SHP77 (cell line): ENCODE measurements at regions not wholly inside any gene's neighbourhood (a gene's known extent, or its start where the extent isn't known, plus 50 kb on each side); places are given as distances from the start of the nearest gene placed in this dataset.
"Not testable (repeated sequence)": the region's sequence is repeated elsewhere in the genome, so short reads cannot be mapped to it uniquely, and the experiment has no call there.

Experiments
- DNase-seq, 2 experiments: peaks; one replicate each; lab custom pipeline; 2025; lab: John Stamatoyannopoulos, UW

GRCh38 chr11:133639408-133639807 lies 107.1 kb upstream of the OPCML start:
- no peak for DNase-seq

- no peak for DNase-seq
Measured at GRCh38 chr11:133638921-133639320, 106.6 kb upstream of the OPCML start.

GRCh38 chr11:133636711-133637355 lies 104.5 kb upstream of the OPCML start:
- DNase-seq: no peak

GRCh38 chr11:133635244-133635739 lies 103.0 kb upstream of the OPCML start:
- no peak for DNase-seq

DNA sequence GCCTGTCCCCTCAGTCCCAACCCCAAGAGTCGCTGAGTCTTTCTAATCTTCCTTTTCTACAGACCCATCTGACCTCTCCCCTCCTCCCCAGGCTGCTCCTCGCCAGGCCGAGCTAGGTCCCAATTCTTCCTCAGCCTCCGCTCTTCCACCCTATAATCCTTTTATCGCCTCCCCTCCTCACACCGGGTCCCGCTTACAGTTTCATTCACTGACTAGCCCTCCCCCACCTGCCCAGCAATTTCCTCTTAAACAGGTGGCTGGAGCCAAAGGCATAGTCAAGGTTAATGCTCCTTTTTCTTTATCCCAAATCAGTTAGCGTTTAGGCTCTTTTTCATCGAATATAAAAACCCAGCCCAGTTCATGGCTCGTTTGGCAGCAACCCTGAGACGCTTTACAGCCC lies 96.1 kb upstream of the OPCML start:
- not testable (repeated sequence) for DNase-seq

- DNase-seq: no peak
Measured at GRCh38 chr11:133621611-133622010, 89.3 kb upstream of the OPCML start.

GRCh38 chr11:133619973-133620372 lies 87.7 kb upstream of the OPCML start:
- DNase-seq: no peak

DNA sequence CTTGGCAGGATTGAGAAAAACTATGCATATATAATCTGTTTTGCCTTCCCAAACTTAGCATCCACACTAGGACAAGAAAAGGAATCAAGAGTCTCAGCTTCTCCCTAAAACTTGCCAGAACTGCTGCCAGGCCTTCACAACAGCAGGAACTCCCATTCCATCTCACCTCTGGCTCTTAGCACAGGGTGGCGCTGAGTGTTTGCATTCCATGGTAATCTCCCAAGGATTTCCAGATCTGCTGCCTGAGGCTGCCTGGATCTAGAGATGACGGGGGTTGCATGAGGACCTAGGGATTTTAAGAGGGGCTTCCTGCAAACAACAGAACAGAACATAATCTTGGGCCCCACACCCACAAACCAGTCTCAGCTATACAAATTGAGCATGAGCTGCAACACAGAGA lies 87.1 kb upstream of the OPCML start:
- DNase-seq: no peak

GRCh38 chr11:133618544-133618943 lies 86.2 kb upstream of the OPCML start:
- DNase-seq: no peak

DNA sequence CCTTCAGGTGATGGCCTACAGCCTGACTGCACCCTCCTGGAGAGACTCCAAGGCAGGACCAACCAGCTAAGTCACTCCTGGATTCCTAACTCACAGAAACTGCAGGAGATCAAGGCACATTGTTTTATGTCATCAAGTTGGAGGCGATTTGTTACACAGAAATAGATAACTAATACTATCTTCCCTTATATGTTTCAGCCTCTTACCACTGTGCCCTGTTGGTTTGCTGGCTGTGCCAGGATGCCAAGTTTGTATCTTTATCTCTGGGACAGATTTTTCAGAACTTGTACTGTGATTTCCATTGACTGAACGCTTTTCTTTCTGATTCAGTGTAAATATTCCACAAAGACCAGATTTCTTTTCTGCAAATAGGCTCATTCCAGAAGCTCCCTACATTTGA lies 76.2 kb upstream of the OPCML start:
- DNase-seq: no peak

DNA sequence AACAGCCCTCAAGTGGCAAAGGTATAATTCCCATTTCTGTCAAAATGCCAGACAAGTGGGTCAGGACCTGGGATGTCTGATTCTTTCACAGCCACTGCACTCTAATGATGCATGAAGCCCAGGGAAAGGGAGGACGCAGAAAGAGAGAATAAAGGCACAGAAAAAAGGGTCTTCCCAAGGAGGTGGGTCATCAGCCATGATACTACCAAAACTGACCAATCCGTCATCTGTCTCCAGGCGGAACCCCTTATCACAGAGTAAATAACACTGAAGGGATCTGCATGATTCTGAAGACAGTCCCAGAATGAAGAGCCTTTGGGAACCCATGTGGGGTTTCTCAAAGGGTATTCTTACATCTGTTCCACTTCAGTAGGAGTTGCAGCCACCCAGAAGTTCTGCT lies 73.8 kb upstream of the OPCML start:
- no peak for DNase-seq

DNA sequence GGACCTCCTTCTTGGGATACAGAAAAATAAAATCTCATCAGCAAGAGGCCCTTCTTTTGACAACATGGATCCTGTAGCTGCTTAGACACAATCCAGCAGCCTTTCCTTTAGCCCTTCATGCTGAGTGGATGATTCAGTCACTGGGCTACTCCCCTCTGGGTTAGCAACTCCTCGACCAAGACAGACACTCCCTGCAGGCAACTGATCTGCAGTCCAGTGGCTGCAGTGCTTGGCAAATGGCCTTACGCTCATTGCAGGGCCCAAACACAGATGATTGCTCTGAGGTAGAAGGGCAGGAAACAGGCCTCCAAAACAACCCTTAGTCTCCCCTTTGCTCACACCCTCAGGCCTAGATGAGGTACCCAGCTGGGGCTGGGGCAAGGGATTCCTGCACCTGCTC lies 73.2 kb upstream of the OPCML start:
- DNase-seq: no peak

DNA sequence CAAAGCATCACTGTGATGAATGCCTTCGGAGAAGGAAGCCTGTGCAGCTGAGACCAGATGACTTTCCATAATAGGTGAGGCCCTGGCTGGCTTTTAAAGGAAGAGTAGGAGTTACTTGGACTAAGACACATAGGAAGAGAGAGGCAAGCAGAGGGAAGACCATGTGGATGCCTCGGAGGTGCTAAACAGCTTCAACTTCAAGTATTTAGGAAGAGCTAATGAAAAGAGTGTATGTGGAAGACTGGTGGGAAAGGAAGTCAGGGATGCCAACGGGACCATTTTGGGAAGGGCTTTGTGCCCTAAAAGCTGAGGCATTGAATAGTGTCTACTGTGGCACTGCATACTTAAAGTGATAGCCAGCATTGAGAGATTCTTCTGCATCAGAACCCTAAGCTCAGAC lies 69.3 kb upstream of the OPCML start:
- no peak for DNase-seq

DNA sequence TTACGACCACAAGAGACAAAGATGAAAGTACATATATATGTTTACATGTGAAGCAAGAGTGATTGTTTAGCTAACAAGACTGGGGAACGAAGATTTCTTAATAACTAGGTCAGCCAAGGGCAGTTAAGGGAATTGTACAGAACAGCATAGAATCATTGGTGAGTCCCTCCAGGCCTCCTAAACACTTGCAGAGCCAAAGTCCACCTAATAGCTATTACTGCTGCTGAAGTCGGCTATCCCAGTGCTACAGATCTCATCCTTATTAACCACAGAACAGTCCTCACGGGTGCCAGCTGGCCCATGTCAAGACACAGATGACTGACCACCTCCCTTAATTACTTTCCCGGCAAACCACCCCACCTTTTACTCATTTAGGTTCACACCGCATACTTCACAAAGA lies 68.5 kb upstream of the OPCML start:
- DNase-seq: no peak

DNA sequence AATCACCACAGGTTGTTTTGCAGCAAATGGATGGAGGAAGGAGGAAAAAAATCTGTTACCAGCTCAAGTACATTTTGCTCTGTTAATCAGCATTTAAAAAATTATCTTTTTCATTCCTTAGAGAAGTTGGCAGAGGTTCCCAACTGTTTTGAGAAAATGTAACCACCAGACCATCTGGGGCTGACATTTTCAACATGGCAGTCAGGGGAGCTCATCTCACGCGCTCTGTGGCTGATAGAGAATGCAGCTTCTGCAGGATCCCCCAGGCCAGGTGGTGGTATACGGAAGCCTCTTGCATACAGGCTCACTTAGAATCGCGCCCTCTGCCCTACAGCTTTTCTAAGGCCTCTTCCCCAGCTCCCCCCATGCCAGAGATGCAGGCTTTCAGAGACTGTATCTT lies 68.0 kb upstream of the OPCML start:
- no peak for DNase-seq

DNA sequence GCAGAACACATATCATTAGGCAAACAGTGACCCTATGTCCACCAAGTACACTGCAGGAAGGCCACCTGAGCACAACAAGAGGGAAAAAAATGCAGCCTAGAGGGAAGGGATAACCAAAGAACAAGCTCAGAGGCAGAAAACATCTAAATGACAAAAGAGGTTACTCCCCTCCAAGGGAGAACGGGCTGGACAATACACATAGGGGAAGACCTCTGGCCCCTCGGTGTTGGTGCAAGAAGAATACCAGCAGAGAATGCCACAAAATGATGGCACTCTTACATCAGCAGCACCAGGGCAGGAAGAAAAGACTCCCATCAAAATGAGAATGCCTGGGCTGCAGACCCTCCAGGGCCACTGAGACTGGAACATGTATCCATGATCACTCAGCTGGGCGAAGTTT lies 66.6 kb upstream of the OPCML start:
- no peak for DNase-seq

- no peak for DNase-seq
Measured at GRCh38 chr11:133597236-133597635, 64.9 kb upstream of the OPCML start.

GRCh38 chr11:133595998-133596590 lies 63.8 kb upstream of the OPCML start:
- no peak for DNase-seq

- DNase-seq: no peak
Measured at GRCh38 chr11:133593036-133593435, 60.7 kb upstream of the OPCML start.

- no peak for DNase-seq
Measured at GRCh38 chr11:133586903-133587517, 54.7 kb upstream of the OPCML start.

DNA sequence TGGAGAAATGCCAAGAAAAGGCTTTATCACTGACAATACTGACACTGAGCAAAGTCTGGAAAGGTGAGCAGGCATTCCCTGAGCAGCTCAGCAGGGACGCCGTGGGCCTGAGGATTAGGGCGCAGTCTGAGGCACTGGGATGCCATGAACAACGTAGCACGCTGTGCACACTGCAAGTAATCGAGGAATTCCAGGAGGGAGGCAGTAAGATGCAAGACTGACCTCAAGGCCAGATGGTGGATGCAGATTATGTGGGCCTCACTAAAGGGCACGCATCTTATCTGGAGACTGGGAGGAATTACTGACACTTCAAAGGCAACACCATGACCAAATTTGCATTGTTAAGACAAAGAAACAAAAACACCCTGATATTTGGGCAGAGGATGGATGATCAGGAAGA lies 50.4 kb upstream of the OPCML start:
- no peak for DNase-seq

DNA sequence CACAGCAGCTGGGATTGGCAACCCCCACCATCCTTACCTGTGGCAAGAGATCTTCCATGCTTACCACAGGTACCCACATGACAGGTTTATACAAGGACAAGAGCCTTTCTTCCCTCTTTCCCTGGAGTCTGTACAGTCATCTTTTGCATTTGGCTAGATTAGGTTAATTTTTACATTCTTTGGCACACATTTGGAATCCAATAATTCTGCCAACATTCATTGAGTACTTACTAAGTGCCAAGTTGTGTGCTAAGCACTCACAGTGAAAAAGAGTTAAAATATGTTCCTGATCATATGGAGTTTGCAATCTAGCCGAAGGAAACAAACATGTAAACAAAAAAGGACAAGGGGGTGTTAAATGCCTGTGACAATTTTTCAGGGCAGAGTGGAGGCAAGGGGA lies 50.0 kb upstream of the OPCML start:
- DNase-seq: no peak
